ENCODE measurements at regions not wholly inside any gene's neighbourhood (a gene's known extent, or its start where the extent isn't known, plus 50 kb on each side); places are given as distances from the start of the nearest gene placed in this dataset.
"Not testable (repeated sequence)": the region's sequence is repeated elsewhere in the genome, so short reads cannot be mapped to it uniquely, and the experiment has no call there.

GRCh38 chr9:27673641-27674040 lies 100.4 kb upstream of the C9orf72 start:
- DNase-seq, result no peak

DNA sequence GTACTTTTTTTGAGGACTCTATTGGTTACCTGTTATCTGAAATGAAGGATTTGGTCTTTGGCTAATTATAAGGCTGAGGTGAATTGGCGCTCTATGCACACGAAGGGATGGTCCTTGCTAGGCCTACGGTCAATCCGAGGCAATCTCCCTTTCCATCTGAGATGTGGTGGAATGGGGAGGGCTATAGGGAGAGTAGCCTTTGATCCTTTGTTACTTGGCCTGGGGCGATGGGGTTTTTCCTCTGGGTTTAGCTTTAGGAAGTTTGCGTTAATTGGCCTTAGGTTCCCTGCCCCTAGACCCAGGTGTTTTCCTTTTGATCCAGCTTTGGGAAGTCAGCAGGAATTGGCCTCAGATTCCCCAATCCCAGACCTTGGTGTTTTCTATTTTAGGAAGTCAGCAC lies 102.1 kb upstream of the C9orf72 start:
- DNase-seq, result no peak

DNA sequence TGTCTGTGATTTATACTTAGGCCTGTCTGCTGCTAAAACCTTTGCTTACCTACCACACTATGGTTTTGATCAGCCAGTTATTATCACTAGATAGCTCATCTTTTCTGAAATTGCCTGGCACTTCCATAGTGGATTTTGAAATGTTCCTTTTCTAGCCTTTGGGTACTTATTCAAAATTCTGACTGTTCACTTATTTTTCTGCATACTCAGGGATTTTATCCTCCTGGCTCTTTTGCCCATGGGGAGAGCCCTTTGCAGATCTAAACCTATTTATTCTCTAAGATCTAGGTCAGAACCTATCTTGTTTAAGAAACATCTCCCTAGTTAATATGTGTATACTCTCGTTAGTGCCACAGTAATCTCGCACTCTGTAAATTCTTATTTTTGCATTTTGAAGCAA lies 103.5 kb upstream of the C9orf72 start:
- no peak for DNase-seq

- DNase-seq, result no peak
Measured at GRCh38 chr9:27679338-27679737, 106.1 kb upstream of the C9orf72 start.

- no peak for DNase-seq
Measured at GRCh38 chr9:27683181-27683580, 109.9 kb upstream of the C9orf72 start.

GRCh38 chr9:27688954-27689353 lies 115.7 kb upstream of the C9orf72 start:
- DNase-seq, result no peak

- not testable (repeated sequence) for DNase-seq
Measured at GRCh38 chr9:27690816-27691215, 117.5 kb upstream of the C9orf72 start.

- DNase-seq, result no peak
Measured at GRCh38 chr9:27699621-27700020, 126.3 kb upstream of the C9orf72 start.

DNA sequence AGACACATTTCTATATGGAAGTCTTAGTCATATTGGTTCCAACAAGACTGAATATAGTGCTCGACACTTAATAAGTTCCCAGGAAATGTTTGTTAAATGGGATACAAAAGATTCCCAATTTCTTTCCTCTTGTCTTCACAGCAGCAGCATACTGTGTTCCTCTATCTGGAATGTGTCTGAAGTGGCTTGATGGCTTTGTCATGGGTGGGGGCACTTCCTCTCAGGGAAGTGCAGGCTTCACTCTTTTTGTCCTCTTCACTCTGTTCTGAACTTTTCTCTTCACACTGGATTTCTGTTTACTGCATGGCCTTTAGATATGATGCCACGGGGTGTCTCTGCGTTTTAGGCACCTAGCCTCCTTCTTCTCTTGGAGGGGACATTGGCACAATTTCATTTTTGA lies 127.7 kb upstream of the C9orf72 start:
- no peak for DNase-seq

GRCh38 chr9:27701587-27701986 lies 128.3 kb upstream of the C9orf72 start:
- peak; percentile 46 for DNase-seq

GRCh38 chr9:27703216-27703980 lies 130.1 kb upstream of the C9orf72 start:
- DNase-seq, result peak; percentile 11

GRCh38 chr9:27711241-27711640 lies 138.0 kb upstream of the C9orf72 start:
- DNase-seq, result no peak

- no peak for DNase-seq
Measured at GRCh38 chr9:27712806-27713205, 139.5 kb upstream of the C9orf72 start.

GRCh38 chr9:27714388-27714787 lies 141.1 kb upstream of the C9orf72 start:
- no peak for DNase-seq

- DNase-seq, result no peak
Measured at GRCh38 chr9:27715651-27716050, 142.4 kb upstream of the C9orf72 start.

- no peak for DNase-seq
Measured at GRCh38 chr9:27717991-27718390, 144.7 kb upstream of the C9orf72 start.

GRCh38 chr9:27719711-27720110 lies 146.4 kb upstream of the C9orf72 start:
- no peak for DNase-seq

- no peak for DNase-seq
Measured at GRCh38 chr9:27722866-27723265, 149.6 kb upstream of the C9orf72 start.

GRCh38 chr9:27726244-27727081 lies 153.2 kb upstream of the C9orf72 start:
- peak; percentile 47 for DNase-seq

DNA sequence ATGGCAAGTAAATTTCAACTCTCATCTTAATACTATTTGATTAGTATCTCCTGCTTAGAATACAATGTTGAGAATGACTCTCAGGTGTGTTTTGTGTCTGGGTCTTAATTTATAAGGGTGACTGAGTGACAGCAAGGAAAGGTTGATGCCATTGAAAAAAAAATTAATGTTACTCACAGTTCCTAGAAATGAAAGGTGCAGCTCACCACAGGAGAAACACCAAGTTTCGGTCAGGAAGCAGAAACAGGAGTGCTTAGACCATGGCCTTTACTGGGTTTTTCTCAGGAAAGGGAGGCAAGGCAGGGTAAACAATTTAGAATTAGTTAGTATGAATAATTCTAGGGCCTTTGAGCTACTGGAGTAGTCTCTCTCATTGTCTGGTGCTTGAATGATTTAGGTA lies 159.2 kb upstream of the C9orf72 start:
- no peak for DNase-seq

DNA sequence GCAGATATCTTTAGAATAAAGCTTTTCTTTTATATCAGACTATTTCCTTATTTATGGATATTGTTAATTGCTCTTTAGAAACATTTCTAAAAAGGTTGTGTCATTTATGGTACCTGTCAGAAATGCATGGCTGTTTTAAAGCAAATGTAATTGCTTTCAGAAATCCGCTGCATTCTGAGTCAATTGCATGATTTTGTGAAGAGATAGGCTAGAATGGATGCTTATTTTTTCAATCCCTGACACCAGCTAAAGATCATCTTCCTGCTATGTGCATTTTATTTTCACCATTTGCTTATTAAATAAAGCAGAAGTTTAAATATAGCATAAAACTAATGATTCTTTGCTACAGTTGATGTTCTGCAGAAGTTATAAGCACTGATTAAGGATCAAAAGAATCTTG lies 170.2 kb upstream of the C9orf72 start:
- DNase-seq, result no peak

DNA sequence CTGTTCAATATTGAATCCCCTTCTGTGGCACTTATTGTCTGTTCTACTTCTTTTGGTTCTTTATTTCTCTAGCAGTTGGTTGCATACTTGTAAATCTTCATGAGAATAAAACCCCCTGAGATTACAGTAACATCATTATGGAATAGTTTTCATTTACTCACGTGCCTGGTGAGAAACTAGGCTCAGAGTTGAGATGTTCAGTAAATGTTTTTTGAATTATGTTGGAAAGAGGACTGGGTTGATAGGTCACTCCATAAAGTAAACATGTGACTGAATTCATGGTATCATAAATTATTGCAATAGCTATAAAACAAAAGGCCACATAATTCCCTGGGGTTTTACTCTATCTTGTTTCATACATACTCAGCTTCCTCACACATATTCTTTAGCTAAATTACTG lies 174.2 kb upstream of the C9orf72 start:
- no peak for DNase-seq

DNA sequence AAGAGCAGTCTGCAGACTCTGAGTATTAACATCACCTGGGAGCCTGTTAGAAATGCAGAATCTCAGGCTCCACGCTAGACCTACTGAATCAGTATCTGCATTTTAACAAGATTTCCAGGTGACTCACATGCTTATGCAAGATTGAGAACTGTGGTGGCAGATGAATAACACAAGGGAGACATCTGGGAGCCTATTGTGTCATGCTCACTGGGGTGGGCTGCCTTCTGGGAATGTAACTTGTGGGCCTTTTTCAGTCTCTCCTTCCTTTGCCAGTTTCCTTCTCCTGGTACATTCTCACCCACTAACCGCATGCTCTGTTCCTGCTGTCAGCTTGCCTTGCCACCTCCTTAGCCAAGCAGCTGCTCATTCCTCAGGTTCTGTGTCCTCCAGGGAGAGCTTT lies 176.6 kb upstream of the C9orf72 start:
- no peak for DNase-seq

DNA sequence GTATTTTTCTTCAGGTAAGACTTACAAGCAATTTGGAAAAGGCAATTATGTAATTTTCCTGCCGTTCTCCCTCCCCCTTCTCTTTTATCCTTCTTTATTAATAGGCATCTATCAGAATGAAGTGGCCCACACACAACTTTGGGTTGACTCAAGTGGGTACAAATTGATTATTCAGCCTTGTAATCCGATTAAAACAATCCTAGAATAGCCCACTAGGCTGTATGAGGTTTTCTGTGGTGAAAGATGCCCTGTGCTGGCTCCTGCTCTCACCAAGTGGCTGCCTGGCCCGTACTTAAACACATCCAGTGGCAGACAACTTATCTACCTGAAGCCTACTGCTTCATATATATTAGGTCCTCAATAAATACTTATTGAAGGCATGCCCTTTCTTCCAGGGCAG lies 177.3 kb upstream of the C9orf72 start:
- DNase-seq, result no peak
